Adrenal gland (tissue), 5 donors: ENCODE measurements at regions not wholly inside any gene's neighbourhood (a gene's known extent, or its start where the extent isn't known, plus 50 kb on each side); places are given as distances from the start of the nearest gene placed in this dataset.

ENCODE experiments used
- POLR2A ChIP-seq, 2 donors: fragments of 450-650 bp; IDR thresholded peaks; one replicate each; pipeline ENCODE4 v1.6.1; 2017; ENCODE audit warnings: antibody characterized with exemption in 2 of 2, mild to moderate bottlenecking in 2 of 2, moderate library complexity in 1 of 2
- TF ChIP-seq, protein P1 (sequence below), 6 experiments: fragments of 450-650 bp in 4 of 6; fragments of 200-600 bp in 2 of 6; sonication (generic) in 1 of 6; IDR thresholded peaks; 1 replicate in 5 of 6; 2 replicates in 1 of 6; pipeline versions ENCODE4 v1.5.1 to v1.8.0; 2016 to 2021; ENCODE audit warnings: antibody characterized with exemption in 6 of 6, mild to moderate bottlenecking in 2 of 6, moderate library complexity in 1 of 6
- donor health status: DM: no; HTN: no; CAD: no.

DNA sequence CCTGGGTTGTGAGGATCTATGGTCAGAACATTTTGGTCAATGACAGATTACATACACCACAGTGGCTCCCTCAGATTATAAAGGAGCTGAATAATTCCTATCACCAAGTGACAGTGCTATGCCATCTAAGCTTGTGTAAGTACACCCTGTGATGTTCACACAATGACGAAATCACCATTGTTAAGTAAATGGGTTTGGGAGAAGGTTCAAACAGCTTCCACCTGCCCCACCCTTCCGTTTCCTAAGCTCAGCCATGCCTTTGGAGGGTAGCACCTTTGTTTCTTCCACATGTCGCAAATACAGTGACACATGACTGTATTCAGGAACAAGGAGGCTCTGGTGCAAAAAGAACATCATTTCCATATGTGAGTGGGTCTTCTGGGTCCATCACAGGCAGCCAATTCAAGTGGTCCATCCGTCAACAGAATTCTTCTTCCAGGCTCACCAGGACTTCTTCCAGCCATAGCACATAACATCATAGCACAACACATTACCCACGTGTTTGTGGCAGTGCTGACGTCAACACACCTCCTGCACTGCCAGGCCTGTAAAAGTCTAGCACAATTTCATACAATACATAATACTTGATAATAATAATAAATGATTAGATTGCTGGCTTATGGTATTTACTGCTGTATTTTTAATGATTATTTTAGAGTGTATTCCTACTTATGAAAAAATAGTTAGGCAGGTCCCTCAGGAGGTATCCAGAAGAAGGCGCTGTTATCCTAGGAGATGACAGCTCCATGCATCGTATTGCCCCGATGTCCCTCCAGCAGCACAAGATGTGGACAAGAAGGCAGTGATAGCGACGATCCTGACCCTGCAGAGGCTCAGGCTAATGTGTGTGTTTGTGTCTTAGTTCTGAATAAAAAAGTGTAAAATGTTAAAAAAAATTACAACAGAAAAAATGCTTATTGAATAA is 264.8 kb downstream of the ANAPC1 start:
- TF ChIP-seq, protein P1, sequence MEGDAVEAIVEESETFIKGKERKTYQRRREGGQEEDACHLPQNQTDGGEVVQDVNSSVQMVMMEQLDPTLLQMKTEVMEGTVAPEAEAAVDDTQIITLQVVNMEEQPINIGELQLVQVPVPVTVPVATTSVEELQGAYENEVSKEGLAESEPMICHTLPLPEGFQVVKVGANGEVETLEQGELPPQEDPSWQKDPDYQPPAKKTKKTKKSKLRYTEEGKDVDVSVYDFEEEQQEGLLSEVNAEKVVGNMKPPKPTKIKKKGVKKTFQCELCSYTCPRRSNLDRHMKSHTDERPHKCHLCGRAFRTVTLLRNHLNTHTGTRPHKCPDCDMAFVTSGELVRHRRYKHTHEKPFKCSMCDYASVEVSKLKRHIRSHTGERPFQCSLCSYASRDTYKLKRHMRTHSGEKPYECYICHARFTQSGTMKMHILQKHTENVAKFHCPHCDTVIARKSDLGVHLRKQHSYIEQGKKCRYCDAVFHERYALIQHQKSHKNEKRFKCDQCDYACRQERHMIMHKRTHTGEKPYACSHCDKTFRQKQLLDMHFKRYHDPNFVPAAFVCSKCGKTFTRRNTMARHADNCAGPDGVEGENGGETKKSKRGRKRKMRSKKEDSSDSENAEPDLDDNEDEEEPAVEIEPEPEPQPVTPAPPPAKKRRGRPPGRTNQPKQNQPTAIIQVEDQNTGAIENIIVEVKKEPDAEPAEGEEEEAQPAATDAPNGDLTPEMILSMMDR (IDR thresholded peaks at IDR 0.05): no peak
- no peak for TF ChIP-seq POLR2A (IDR thresholded peaks at IDR 0.05)
